ENCODE measurements at regions not wholly inside any gene's neighbourhood (a gene's known extent, or its start where the extent isn't known, plus 50 kb on each side); places are given as distances from the start of the nearest gene placed in this dataset. TPM values are rescaled to one million over a fixed set of nuclear protein-coding genes. Genes with fewer than 3 reads are reported as not detected.

DNA sequence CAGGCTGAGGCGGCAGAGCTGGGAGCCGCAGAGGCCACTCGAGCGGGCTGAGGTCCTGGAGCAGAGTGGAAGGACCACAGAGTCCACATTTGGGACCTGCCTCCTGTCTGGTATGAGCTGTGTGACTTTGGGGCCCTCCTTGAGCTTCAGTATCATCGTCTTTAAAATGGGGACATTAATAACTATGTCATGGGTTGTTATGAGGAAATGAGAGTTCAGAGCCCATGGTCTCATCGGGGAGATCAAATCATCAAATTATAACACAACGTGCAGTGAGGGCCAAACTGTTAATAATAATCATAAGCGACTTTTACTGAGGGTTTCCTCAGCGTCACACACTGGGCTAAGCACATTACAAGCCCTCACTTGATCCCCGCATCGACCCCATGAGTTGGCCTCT, 49.9 kb upstream of the CCDC167 start:
- no peaks in the 10 kb centered on the region for H3K9me3 ChIP-seq (ENCODE audit: control insufficient read depth in 3 of 3, low read length in 3 of 3)
- no peak overlapping the region for H3K9ac ChIP-seq (ENCODE audit: low read depth in 1 of 3, low read length in 3 of 3)
- no peak overlapping the region for H3K27ac ChIP-seq (ENCODE audit: low read depth, low read length)
- peaks cover 8 to 30% (median 20%) of the 10 kb centered on the region in 3 donors for H3K27me3 ChIP-seq (ENCODE audit: control insufficient read depth in 3 of 3, insufficient read depth in 3 of 3, low read length in 3 of 3)
- H3K4me1 ChIP-seq (ENCODE audit: control insufficient read depth in 3 of 3, insufficient read depth in 3 of 3, low read length in 3 of 3), result peaks cover 0 to 5% (median 4%) of the 10 kb centered on the region in 3 donors
- H3K36me3 ChIP-seq (ENCODE audit: control insufficient read depth in 3 of 3, insufficient read depth in 3 of 3, low read length in 3 of 3), result no peaks in the 10 kb centered on the region
- H3K4me3 ChIP-seq (ENCODE audit: low read length in 3 of 3), result no peak overlapping the region

Small RNA genes lying in the stretch of these regions (small RNA-seq; reads per million reads assigned to genes)
- gene MIR4462, result not detected

Data from skeletal muscle tissue (tissue), 4 donors.